ENCODE measurements at regions not wholly inside any gene's neighbourhood (a gene's known extent, or its start where the extent isn't known, plus 50 kb on each side); places are given as distances from the start of the nearest gene placed in this dataset.

DNA sequence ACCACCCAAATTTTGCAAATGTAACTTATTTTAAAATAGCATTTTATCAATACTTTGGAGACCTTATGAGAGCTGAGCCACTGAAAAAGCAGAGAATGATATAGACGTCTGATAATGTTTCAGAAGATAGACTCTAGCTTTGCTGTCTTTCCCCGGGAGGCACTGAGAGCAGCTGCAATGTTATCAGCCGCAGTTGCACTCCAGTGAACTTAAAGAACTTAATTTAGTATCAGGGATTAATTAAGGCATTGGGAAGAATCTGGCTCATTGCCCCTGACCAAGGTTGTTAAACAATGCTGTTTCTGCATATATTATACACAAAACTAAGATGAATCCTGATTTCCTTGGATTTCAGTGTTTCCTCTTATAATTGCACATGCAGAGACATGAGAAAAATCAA lies 75.7 kb upstream of the SGCG start:
- CTCF ChIA-PET, result interaction anchor here (0.8 kb wide), 1 partner anchor 327 kb away, joined by 3 read pairs; no protein-coding TSS in a partner anchor
- TF ChIP-seq, protein P1, sequence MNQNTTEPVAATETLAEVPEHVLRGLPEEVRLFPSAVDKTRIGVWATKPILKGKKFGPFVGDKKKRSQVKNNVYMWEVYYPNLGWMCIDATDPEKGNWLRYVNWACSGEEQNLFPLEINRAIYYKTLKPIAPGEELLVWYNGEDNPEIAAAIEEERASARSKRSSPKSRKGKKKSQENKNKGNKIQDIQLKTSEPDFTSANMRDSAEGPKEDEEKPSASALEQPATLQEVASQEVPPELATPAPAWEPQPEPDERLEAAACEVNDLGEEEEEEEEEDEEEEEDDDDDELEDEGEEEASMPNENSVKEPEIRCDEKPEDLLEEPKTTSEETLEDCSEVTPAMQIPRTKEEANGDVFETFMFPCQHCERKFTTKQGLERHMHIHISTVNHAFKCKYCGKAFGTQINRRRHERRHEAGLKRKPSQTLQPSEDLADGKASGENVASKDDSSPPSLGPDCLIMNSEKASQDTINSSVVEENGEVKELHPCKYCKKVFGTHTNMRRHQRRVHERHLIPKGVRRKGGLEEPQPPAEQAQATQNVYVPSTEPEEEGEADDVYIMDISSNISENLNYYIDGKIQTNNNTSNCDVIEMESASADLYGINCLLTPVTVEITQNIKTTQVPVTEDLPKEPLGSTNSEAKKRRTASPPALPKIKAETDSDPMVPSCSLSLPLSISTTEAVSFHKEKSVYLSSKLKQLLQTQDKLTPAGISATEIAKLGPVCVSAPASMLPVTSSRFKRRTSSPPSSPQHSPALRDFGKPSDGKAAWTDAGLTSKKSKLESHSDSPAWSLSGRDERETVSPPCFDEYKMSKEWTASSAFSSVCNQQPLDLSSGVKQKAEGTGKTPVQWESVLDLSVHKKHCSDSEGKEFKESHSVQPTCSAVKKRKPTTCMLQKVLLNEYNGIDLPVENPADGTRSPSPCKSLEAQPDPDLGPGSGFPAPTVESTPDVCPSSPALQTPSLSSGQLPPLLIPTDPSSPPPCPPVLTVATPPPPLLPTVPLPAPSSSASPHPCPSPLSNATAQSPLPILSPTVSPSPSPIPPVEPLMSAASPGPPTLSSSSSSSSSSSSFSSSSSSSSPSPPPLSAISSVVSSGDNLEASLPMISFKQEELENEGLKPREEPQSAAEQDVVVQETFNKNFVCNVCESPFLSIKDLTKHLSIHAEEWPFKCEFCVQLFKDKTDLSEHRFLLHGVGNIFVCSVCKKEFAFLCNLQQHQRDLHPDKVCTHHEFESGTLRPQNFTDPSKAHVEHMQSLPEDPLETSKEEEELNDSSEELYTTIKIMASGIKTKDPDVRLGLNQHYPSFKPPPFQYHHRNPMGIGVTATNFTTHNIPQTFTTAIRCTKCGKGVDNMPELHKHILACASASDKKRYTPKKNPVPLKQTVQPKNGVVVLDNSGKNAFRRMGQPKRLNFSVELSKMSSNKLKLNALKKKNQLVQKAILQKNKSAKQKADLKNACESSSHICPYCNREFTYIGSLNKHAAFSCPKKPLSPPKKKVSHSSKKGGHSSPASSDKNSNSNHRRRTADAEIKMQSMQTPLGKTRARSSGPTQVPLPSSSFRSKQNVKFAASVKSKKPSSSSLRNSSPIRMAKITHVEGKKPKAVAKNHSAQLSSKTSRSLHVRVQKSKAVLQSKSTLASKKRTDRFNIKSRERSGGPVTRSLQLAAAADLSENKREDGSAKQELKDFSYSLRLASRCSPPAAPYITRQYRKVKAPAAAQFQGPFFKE (tag by site-specific recombination; IDR thresholded peaks at IDR 0.05; ENCODE audit: borderline replicate concordance), result no peak
- TF ChIP-seq ZNF311 (tag by site-specific recombination; IDR thresholded peaks at IDR 0.05; ENCODE audit: borderline replicate concordance), result no peak
- TF ChIP-seq ZBTB7A (tag by site-specific recombination; IDR thresholded peaks at IDR 0.05; ENCODE audit: low read depth), result no peak
- TF ChIP-seq ZNF112 (tag by site-specific recombination; IDR thresholded peaks at IDR 0.05), result no peak
- no peak for TF ChIP-seq ZNF473 (tag by site-specific recombination; IDR thresholded peaks at IDR 0.05)
- TF ChIP-seq ZNF843 (tag by site-specific recombination; IDR thresholded peaks at IDR 0.05), result no peak
- no peak for TF ChIP-seq ZNF266 (tag by site-specific recombination; IDR thresholded peaks at IDR 0.05; ENCODE audit: low read depth)
- no peak for TF ChIP-seq ZNF221 (tag by site-specific recombination; IDR thresholded peaks at IDR 0.05; ENCODE audit: borderline replicate concordance)
- TF ChIP-seq, protein P2, sequence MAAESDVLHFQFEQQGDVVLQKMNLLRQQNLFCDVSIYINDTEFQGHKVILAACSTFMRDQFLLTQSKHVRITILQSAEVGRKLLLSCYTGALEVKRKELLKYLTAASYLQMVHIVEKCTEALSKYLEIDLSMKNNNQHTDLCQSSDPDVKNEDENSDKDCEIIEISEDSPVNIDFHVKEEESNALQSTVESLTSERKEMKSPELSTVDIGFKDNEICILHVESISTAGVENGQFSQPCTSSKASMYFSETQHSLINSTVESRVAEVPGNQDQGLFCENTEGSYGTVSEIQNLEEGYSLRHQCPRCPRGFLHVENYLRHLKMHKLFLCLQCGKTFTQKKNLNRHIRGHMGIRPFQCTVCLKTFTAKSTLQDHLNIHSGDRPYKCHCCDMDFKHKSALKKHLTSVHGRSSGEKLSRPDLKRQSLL (tag by site-specific recombination; IDR thresholded peaks at IDR 0.05), result no peak
- no peak for TF ChIP-seq ZFHX2 (tag by site-specific recombination; conservative IDR thresholded peaks at IDR 0.05)
- TF ChIP-seq, protein P3, sequence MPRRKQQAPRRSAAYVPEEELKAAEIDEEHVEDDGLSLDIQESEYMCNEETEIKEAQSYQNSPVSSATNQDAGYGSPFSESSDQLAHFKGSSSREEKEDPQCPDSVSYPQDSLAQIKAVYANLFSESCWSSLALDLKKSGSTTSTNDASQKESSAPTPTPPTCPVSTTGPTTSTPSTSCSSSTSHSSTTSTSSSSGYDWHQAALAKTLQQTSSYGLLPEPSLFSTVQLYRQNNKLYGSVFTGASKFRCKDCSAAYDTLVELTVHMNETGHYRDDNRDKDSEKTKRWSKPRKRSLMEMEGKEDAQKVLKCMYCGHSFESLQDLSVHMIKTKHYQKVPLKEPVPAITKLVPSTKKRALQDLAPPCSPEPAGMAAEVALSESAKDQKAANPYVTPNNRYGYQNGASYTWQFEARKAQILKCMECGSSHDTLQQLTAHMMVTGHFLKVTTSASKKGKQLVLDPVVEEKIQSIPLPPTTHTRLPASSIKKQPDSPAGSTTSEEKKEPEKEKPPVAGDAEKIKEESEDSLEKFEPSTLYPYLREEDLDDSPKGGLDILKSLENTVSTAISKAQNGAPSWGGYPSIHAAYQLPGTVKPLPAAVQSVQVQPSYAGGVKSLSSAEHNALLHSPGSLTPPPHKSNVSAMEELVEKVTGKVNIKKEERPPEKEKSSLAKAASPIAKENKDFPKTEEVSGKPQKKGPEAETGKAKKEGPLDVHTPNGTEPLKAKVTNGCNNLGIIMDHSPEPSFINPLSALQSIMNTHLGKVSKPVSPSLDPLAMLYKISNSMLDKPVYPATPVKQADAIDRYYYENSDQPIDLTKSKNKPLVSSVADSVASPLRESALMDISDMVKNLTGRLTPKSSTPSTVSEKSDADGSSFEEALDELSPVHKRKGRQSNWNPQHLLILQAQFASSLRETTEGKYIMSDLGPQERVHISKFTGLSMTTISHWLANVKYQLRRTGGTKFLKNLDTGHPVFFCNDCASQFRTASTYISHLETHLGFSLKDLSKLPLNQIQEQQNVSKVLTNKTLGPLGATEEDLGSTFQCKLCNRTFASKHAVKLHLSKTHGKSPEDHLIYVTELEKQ (tag by site-specific recombination; IDR thresholded peaks at IDR 0.05; ENCODE audit: borderline replicate concordance), result no peak
- TF ChIP-seq ZBTB48 (tag by site-specific recombination; IDR thresholded peaks at IDR 0.05), result no peak
- TF ChIP-seq, protein P4, sequence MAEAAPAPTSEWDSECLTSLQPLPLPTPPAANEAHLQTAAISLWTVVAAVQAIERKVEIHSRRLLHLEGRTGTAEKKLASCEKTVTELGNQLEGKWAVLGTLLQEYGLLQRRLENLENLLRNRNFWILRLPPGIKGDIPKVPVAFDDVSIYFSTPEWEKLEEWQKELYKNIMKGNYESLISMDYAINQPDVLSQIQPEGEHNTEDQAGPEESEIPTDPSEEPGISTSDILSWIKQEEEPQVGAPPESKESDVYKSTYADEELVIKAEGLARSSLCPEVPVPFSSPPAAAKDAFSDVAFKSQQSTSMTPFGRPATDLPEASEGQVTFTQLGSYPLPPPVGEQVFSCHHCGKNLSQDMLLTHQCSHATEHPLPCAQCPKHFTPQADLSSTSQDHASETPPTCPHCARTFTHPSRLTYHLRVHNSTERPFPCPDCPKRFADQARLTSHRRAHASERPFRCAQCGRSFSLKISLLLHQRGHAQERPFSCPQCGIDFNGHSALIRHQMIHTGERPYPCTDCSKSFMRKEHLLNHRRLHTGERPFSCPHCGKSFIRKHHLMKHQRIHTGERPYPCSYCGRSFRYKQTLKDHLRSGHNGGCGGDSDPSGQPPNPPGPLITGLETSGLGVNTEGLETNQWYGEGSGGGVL (tag by site-specific recombination; IDR thresholded peaks at IDR 0.05), result no peak
- TF ChIP-seq SETDB1 (IDR thresholded peaks at IDR 0.05; ENCODE audit: insufficient read length, low read length), result no peak
- no peaks in the 10 kb centered on the region for H3K4me1 ChIP-seq (ENCODE audit: control insufficient read depth, insufficient read depth, low read length)
- no peak overlapping the region for H3K27ac ChIP-seq (ENCODE audit: extremely low read depth, low read depth, low read length)
- no peaks in the 10 kb centered on the region for H3K36me3 ChIP-seq (ENCODE audit: control insufficient read depth in 2 of 2, insufficient read depth in 1 of 2, low read length in 2 of 2)
- H3K4me3 ChIP-seq (ENCODE audit: low read depth, low read length), result no peak overlapping the region
- no peaks in the 10 kb centered on the region for H3K9me3 ChIP-seq (ENCODE audit: control insufficient read depth, insufficient read depth, low read depth, low read length)
- POLR2A ChIA-PET, result no interaction called here
